Prostate gland (tissue), 2 donors: ENCODE measurements at regions not wholly inside any gene's neighbourhood (a gene's known extent, or its start where the extent isn't known, plus 50 kb on each side); places are given as distances from the start of the nearest gene placed in this dataset.

Experiments used
- DNase-seq: peaks from one replicate; pipeline ENCODE4 v3.0.0-alpha.2; 2019; ENCODE audit warnings: low spot score
- H3K27ac ChIP-seq, 2 donors: fragments of 200-600 bp; sonication (generic); 2 replicates each; pipeline ENCODE4 v1.5.1; 2017 to 2019
- H3K27me3 ChIP-seq: fragments of 200-600 bp; sonication (generic); replicated peaks from 2 replicates; pipeline ENCODE4 v1.5.1; 2019; ENCODE audit not compliant: insufficient read depth
- H3K36me3 ChIP-seq, 2 donors: fragments of 200-600 bp; sonication (generic); 1 replicate in 1 of 2; 2 replicates in 1 of 2; pipeline versions ENCODE4 v1.5.1 to v1.8.1; 2017 to 2019
- H3K4me1 ChIP-seq: fragments of 200-600 bp; sonication (generic); replicated peaks from 2 replicates; pipeline ENCODE4 v1.5.1; 2019
- H3K4me3 ChIP-seq, 2 donors: fragments of 200-600 bp; sonication (generic); 2 replicates each; pipeline ENCODE4 v1.5.1; 2017 to 2019
- H3K9me3 ChIP-seq: fragments of 200-600 bp; sonication (generic); 2 replicates; pipeline ENCODE4 v1.5.1; 2017
- CTCF ChIP-seq, 4 experiments: fragments of 200-600 bp in 2 of 4; fragments of 450-650 bp in 2 of 4; sonication (generic) in 2 of 4; IDR thresholded peaks; 1 replicate in 3 of 4; 2 replicates in 1 of 4; pipeline ENCODE4 v1.5.1; 2016 to 2019; ENCODE audit warnings: antibody characterized with exemption in 4 of 4, mild to moderate bottlenecking in 2 of 4, moderate library complexity in 2 of 4
- POLR2A ChIP-seq: fragments of 450-650 bp; IDR thresholded peaks from one replicate; pipeline ENCODE4 v1.6.1; 2016; ENCODE audit warnings: antibody characterized with exemption, mild to moderate bottlenecking
- POLR2AphosphoS5 ChIP-seq: sonication (generic); formaldehyde crosslinking; IDR thresholded peaks from one replicate; pipeline ENCODE4 v1.6.1; 2017; ENCODE audit warnings: antibody characterized with exemption
- WGBS: methylation state at CpG from one replicate; pipeline ENCODE4 v1.1.5; 2018; 5-methylcytosine and 5-hydroxymethylcytosine counted together
- intact Hi-C: fragments of 100-400 bp; cut with DNase I; formaldehyde crosslinking; loops from one replicate; pipeline ENCODE4 v1.14.2; 2022

- Histone ChIP-seq H3K4me3 (no peak overlapping the region), H3K27me3 (no peaks in the 10 kb centered on the region), H3K27ac (no peak overlapping the region), H3K4me1 (no peaks in the 10 kb centered on the region), H3K36me3 (no peaks in the 10 kb centered on the region), H3K9me3 (no peaks in the 10 kb centered on the region)
- WGBS = 20% methylated on average over 1 of the region's 1 CpG
- DNase-seq = no peak
- TF ChIP-seq CTCF (IDR thresholded peaks at IDR 0.05) (no peak), POLR2A (no peak), POLR2AphosphoS5 (no peak)
- intact Hi-C loops = no loop called here
These were observed 80.4 kb upstream of the ZBTB20 start for GRCh38 chr3:115227461-115227860.

DNA sequence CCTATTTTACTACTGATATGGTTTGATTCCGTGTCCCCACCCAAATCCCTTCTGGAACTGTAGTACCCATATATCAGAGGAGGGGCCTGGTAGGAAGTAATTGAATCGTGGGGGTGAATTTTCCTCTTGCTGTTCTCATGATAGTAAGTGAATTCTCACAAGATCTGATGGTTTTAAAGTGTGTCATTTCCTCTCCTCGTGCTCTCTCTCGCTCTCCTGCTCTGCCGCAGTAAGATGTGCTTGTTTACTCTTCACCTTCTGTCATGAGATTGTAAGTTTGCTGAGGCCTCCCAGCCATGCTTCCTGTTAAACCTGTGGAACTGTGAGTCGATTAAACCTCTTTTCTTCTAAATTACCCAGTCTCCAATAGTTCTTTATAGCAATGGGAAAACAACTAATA, 81.2 kb upstream of the ZBTB20 start:
- H3K27me3 ChIP-seq = no peaks in the 10 kb centered on the region
- TF ChIP-seq POLR2A (no peak), POLR2AphosphoS5 (no peak), CTCF (IDR thresholded peaks at IDR 0.05) (no peak)
- no peaks in the 10 kb centered on the region for H3K36me3 ChIP-seq
- no peaks in the 10 kb centered on the region for H3K4me1 ChIP-seq
- intact Hi-C loops = no loop called here
- H3K4me3 ChIP-seq = no peak overlapping the region
- H3K9me3 ChIP-seq = no peaks in the 10 kb centered on the region
- WGBS = 82% methylated on average over 6 of the region's 6 CpGs
- no peak overlapping the region for H3K27ac ChIP-seq
- DNase-seq = no peak

DNA sequence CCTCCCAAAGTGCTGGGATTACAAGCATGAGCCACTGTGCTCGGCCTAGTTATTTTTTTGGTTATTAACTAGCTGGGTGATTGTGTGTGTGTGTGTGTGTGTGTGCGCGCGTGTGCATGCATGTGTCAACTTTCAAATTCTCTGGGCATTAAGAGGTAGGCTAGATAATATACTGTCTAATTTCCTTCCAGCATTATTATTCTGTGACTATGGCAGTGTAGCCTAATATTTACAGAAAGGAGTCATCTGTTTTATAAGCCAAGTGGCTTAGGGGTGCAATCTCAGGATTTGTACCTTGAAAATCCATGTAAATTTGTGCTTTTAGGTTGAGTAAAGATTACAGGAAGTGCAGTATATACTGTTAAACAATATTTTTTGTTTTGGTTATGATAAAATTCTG, 85.1 kb upstream of the ZBTB20 start:
- Histone ChIP-seq H3K4me1 (no peaks in the 10 kb centered on the region), H3K4me3 (no peak overlapping the region), H3K9me3 (no peaks in the 10 kb centered on the region), H3K36me3 (no peaks in the 10 kb centered on the region), H3K27ac (no peak overlapping the region), H3K27me3 (no peaks in the 10 kb centered on the region)
- intact Hi-C loops = no loop called here
- 93% methylated on average over 4 of the region's 4 CpGs for WGBS
- DNase-seq = no peak
- TF ChIP-seq POLR2AphosphoS5 = no peak
- no peak for TF ChIP-seq POLR2A
- TF ChIP-seq CTCF (IDR thresholded peaks at IDR 0.05) = no peak

DNA sequence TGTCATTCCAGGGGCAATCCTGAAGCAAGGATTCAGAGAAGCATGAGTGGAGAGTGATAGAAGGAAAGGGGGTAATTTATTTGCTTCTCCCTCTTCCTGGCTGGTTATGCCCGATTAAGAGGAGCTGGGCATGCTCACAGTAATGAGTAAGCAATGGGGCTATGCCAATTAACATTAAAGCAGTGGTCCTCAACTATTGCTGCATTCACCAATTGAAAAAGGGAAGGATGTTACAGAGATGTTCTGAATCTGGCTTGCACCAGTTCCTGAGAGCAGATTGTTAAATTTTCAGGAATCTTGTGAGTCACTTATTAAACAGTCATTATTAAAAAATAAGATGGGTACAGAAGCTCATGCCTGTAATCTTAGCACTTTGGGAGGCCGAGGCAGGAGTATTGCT, 85.9 kb upstream of the ZBTB20 start:
- Histone ChIP-seq H3K4me3 (no peak overlapping the region), H3K4me1 (no peaks in the 10 kb centered on the region), H3K27me3 (no peaks in the 10 kb centered on the region), H3K27ac (no peak overlapping the region), H3K9me3 (no peaks in the 10 kb centered on the region), H3K36me3 (no peaks in the 10 kb centered on the region)
- DNase-seq = no peak
- intact Hi-C loops = no loop called here
- WGBS = 74% methylated on average over 2 of the region's 2 CpGs
- TF ChIP-seq POLR2A (no peak), POLR2AphosphoS5 (no peak), CTCF (IDR thresholded peaks at IDR 0.05) (no peak)

DNA sequence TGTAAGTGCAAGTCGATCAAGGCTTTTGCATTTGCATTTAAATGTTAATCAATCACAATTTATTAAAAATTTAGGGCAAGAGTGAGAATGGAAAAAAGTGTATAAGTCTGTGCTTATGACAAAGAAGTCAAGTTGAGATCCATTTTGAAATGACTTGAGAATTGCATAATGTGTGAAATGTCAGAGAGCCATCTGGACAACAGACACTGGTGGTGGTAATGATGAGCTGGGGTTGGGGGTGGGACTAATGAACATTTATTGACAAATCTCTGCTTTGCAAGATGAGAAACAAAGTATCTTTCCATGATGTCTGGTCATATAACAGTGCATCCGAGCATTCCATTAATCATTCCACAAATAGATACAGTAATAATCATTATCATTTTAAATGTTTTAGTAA, 89.4 kb upstream of the ZBTB20 start:
- H3K36me3 ChIP-seq = no peaks in the 10 kb centered on the region
- H3K27ac ChIP-seq = no peak overlapping the region
- DNase-seq = no peak
- H3K27me3 ChIP-seq = no peaks in the 10 kb centered on the region
- intact Hi-C loops = no loop called here
- WGBS = 91% methylated on average over 2 of the region's 2 CpGs
- peaks cover 2% of the 10 kb centered on the region for H3K4me1 ChIP-seq
- TF ChIP-seq POLR2A = no peak
- no peak for TF ChIP-seq POLR2AphosphoS5
- TF ChIP-seq CTCF (IDR thresholded peaks at IDR 0.05) = no peak
- no peak overlapping the region for H3K4me3 ChIP-seq
- no peaks in the 10 kb centered on the region for H3K9me3 ChIP-seq
